ENCODE measurements at regions not wholly inside any gene's neighbourhood (a gene's known extent, or its start where the extent isn't known, plus 50 kb on each side); places are given as distances from the start of the nearest gene placed in this dataset.
"Not testable (repeated sequence)": the region's sequence is repeated elsewhere in the genome, so short reads cannot be mapped to it uniquely, and the experiment has no call there.

- 55% methylated on average over 6 of the region's 6 CpGs for WGBS
- ATAC-seq: peak in 1 of 2 donors; percentile 22
- Histone ChIP-seq H3K4me3 (ENCODE audit: low read length) (no peak overlapping the region), H3K27ac (ENCODE audit: low read length) (no peak overlapping the region), H3K27me3 (ENCODE audit: control insufficient read depth, insufficient read depth) (no peaks in the 10 kb centered on the region), H3K9me3 (ENCODE audit: control insufficient read depth, low read length) (no peaks in the 10 kb centered on the region), H3K4me1 (ENCODE audit: control insufficient read depth, insufficient read depth, low read length) (peaks cover 10% of the 10 kb centered on the region)
- intact Hi-C loops (cut with DNase I): loop anchor here in 2 of 4 donors (2.0 to 5.0 kb wide), 2 partner anchors 65 to 282 kb away; no protein-coding TSS in a partner anchor
- no peak for DNase-seq
Observed at GRCh38 chr4:38385093-38386004, 278.6 kb upstream of the KLF3 start.

- H3K27ac ChIP-seq (ENCODE audit: low read length): no peak overlapping the region
- intact Hi-C loops (cut with DNase I): loop anchor here in 1 of 4 donors (5.0 kb wide), 1 partner anchor 281 kb away; no protein-coding TSS in a partner anchor
- 48% methylated on average over 2 of the region's 2 CpGs for WGBS
Observed at GRCh38 chr4:38386005-38386551, 277.9 kb upstream of the KLF3 start.

GRCh38 chr4:38386654-38387188, 277.3 kb upstream of the KLF3 start:
- no peaks in the 10 kb centered on the region for H3K9me3 ChIP-seq (ENCODE audit: control insufficient read depth, low read length)
- peaks cover 10% of the 10 kb centered on the region for H3K4me1 ChIP-seq (ENCODE audit: control insufficient read depth, insufficient read depth, low read length)
- H3K4me3 ChIP-seq (ENCODE audit: low read length): no peak overlapping the region
- WGBS: 71% methylated on average over 2 of the region's 2 CpGs
- H3K27ac ChIP-seq (ENCODE audit: low read length): no peak overlapping the region
- ATAC-seq (no peak), DNase-seq (no peak)
- intact Hi-C loops (cut with DNase I): loop anchor here in 1 of 4 donors (5.0 kb wide), 1 partner anchor 281 kb away; no protein-coding TSS in a partner anchor
- no peaks in the 10 kb centered on the region for H3K27me3 ChIP-seq (ENCODE audit: control insufficient read depth, insufficient read depth)

More at GRCh38 chr4:38386005-38386551, 277.9 kb upstream of the KLF3 start:
- ATAC-seq: no peak
- Histone ChIP-seq H3K4me1 (ENCODE audit: control insufficient read depth, insufficient read depth, low read length) (peaks cover 10% of the 10 kb centered on the region), H3K4me3 (ENCODE audit: low read length) (no peak overlapping the region), H3K27me3 (ENCODE audit: control insufficient read depth, insufficient read depth) (no peaks in the 10 kb centered on the region), H3K9me3 (ENCODE audit: control insufficient read depth, low read length) (no peaks in the 10 kb centered on the region)
- DNase-seq: no peak

GRCh38 chr4:38387348-38387747, 276.7 kb upstream of the KLF3 start:
- Histone ChIP-seq H3K27me3 (ENCODE audit: control insufficient read depth, insufficient read depth) (no peaks in the 10 kb centered on the region), H3K4me1 (ENCODE audit: control insufficient read depth, insufficient read depth, low read length) (peaks cover 8% of the 10 kb centered on the region), H3K27ac (ENCODE audit: low read length) (no peak overlapping the region), H3K9me3 (ENCODE audit: control insufficient read depth, low read length) (no peaks in the 10 kb centered on the region), H3K4me3 (ENCODE audit: low read length) (no peak overlapping the region)
- intact Hi-C loops (cut with DNase I): loop anchor here in 1 of 4 donors (5.0 kb wide), 1 partner anchor 280 kb away; no protein-coding TSS in a partner anchor
- peak; percentile 93 to 96 for ATAC-seq
- peak; percentile 73 to 88 (median 83) for DNase-seq
- WGBS: 29% methylated on average over 1 of the region's 1 CpG

GRCh38 chr4:38387819-38388218, 276.2 kb upstream of the KLF3 start:
- DNase-seq (no peak), ATAC-seq (peak in 1 of 2 donors; percentile 50)
- intact Hi-C loops (cut with DNase I): loop anchor here in 1 of 4 donors (5.0 kb wide), 1 partner anchor 279 kb away; no protein-coding TSS in a partner anchor
- H3K4me1 ChIP-seq (ENCODE audit: control insufficient read depth, insufficient read depth, low read length): peaks cover 8% of the 10 kb centered on the region
- H3K4me3 ChIP-seq (ENCODE audit: low read length): no peak overlapping the region
- no peaks in the 10 kb centered on the region for H3K9me3 ChIP-seq (ENCODE audit: control insufficient read depth, low read length)
- peak overlapping the region; percentile 26 for H3K27ac ChIP-seq (ENCODE audit: low read length)
- no peaks in the 10 kb centered on the region for H3K27me3 ChIP-seq (ENCODE audit: control insufficient read depth, insufficient read depth)
- 61% methylated on average over 5 of the region's 5 CpGs for WGBS

GRCh38 chr4:38388907-38389306, 275.1 kb upstream of the KLF3 start:
- WGBS: 2% methylated on average over 1 of the region's 1 CpG
- not testable (repeated sequence) for H3K4me1 ChIP-seq (ENCODE audit: control insufficient read depth, insufficient read depth, low read length); H3K27me3 ChIP-seq (ENCODE audit: control insufficient read depth, insufficient read depth); H3K4me3 ChIP-seq (ENCODE audit: low read length); H3K27ac ChIP-seq (ENCODE audit: low read length); DNase-seq; H3K9me3 ChIP-seq (ENCODE audit: control insufficient read depth, low read length); ATAC-seq
- intact Hi-C loops (cut with DNase I): loop anchor here in 1 of 4 donors (5.0 kb wide), 1 partner anchor 278 kb away; no protein-coding TSS in a partner anchor

- peaks cover 6% of the 10 kb centered on the region for H3K4me1 ChIP-seq (ENCODE audit: control insufficient read depth, insufficient read depth, low read length)
- intact Hi-C loops (cut with DNase I): no loop called here
- no peak for ATAC-seq
Observed at GRCh38 chr4:38390969-38391545, 272.9 kb upstream of the KLF3 start.

GRCh38 chr4:38392223-38392855, 271.7 kb upstream of the KLF3 start:
- intact Hi-C loops (cut with DNase I): no loop called here
- 96% methylated on average over 1 of the region's 1 CpG for WGBS
- H3K4me3 ChIP-seq (ENCODE audit: low read length): no peak overlapping the region
- no peaks in the 10 kb centered on the region for H3K9me3 ChIP-seq (ENCODE audit: control insufficient read depth, low read length)
- peaks cover 3% of the 10 kb centered on the region for H3K4me1 ChIP-seq (ENCODE audit: control insufficient read depth, insufficient read depth, low read length)
- ATAC-seq (no peak), DNase-seq (no peak)
- H3K27me3 ChIP-seq (ENCODE audit: control insufficient read depth, insufficient read depth): no peaks in the 10 kb centered on the region
- no peak overlapping the region for H3K27ac ChIP-seq (ENCODE audit: low read length)

More at GRCh38 chr4:38390969-38391545, 272.9 kb upstream of the KLF3 start:
- Histone ChIP-seq H3K27ac (ENCODE audit: low read length) (no peak overlapping the region), H3K4me3 (ENCODE audit: low read length) (no peak overlapping the region), H3K9me3 (ENCODE audit: control insufficient read depth, low read length) (no peaks in the 10 kb centered on the region), H3K27me3 (ENCODE audit: control insufficient read depth, insufficient read depth) (no peaks in the 10 kb centered on the region)
- DNase-seq: no peak

GRCh38 chr4:38396091-38396490, 267.9 kb upstream of the KLF3 start:
- Histone ChIP-seq H3K4me1 (ENCODE audit: control insufficient read depth, insufficient read depth, low read length) (no peaks in the 10 kb centered on the region), H3K27me3 (ENCODE audit: control insufficient read depth, insufficient read depth) (no peaks in the 10 kb centered on the region), H3K4me3 (ENCODE audit: low read length) (no peak overlapping the region), H3K27ac (ENCODE audit: low read length) (no peak overlapping the region), H3K9me3 (ENCODE audit: control insufficient read depth, low read length) (no peaks in the 10 kb centered on the region)
- no peak for DNase-seq
- WGBS: 79% methylated on average over 3 of the region's 3 CpGs
- no peak for ATAC-seq
- intact Hi-C loops (cut with DNase I): no loop called here

GRCh38 chr4:38396845-38397547, 267.0 kb upstream of the KLF3 start:
- DNase-seq (no peak), ATAC-seq (no peak)

More at GRCh38 chr4:38396845-38397547, 267.0 kb upstream of the KLF3 start:
- H3K27ac ChIP-seq (ENCODE audit: low read length): no peak overlapping the region
- WGBS: 50% methylated on average over 4 of the region's 4 CpGs
- no peaks in the 10 kb centered on the region for H3K9me3 ChIP-seq (ENCODE audit: control insufficient read depth, low read length)
- no peaks in the 10 kb centered on the region for H3K4me1 ChIP-seq (ENCODE audit: control insufficient read depth, insufficient read depth, low read length)
- no peak overlapping the region for H3K4me3 ChIP-seq (ENCODE audit: low read length)
- H3K27me3 ChIP-seq (ENCODE audit: control insufficient read depth, insufficient read depth): no peaks in the 10 kb centered on the region
- intact Hi-C loops (cut with DNase I): no loop called here

Measured in right cardiac atrium (tissue), 5 donors.